ENCODE measurements at regions not wholly inside any gene's neighbourhood (a gene's known extent, or its start where the extent isn't known, plus 50 kb on each side); places are given as distances from the start of the nearest gene placed in this dataset.

DNA sequence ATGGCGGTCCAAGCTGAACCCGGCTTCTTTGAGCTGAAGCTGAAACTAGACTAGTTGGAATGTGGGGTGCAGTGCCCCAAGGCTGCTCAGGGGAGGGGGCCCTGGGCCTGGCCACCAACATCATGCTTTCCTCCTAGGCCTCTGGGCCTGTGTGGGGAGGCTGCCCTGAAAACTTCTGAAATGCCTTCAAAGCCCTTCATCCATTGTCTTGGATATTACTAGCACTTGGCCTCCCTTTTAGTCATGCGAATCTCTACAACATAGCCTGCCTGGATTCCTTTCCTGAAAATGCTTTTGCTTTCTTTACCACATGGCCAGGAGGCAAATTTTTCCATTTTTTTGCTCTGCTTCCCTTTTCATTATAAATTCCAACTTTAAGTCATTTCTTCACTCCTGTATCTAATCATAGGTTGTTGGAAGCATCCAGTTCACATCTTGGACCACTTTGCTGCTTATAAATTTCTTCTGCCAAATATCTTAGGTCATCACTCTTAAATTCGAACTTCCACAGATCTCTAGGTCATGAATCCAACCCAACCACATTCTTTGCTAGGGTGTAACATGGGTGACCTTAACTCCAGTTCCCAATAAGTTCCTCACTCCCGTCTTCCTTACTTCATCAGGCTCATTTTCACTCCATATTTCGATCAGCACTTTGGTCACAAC lies 103.4 kb downstream of the DDIT4L start:
- no peaks in the 10 kb centered on the region for H3K9me3 ChIP-seq
- no peak for DNase-seq
- in situ Hi-C loops (cut with MboI; ENCODE audit: low pct_ligation_motif_present in 1 of 4, low pct_unique_long_range_greater_than_20kb in 1 of 4, low sequenced_read_pairs in 3 of 4): no loop called here
- no peak overlapping the region for H3K27ac ChIP-seq
- H3K36me3 ChIP-seq: no peaks in the 10 kb centered on the region
- H3K4me1 ChIP-seq: no peaks in the 10 kb centered on the region
- H3K4me3 ChIP-seq: no peak overlapping the region
- no peak for TF ChIP-seq EP300 (IDR thresholded peaks at IDR 0.05; ENCODE audit: low read depth)
- TF ChIP-seq, protein P1, sequence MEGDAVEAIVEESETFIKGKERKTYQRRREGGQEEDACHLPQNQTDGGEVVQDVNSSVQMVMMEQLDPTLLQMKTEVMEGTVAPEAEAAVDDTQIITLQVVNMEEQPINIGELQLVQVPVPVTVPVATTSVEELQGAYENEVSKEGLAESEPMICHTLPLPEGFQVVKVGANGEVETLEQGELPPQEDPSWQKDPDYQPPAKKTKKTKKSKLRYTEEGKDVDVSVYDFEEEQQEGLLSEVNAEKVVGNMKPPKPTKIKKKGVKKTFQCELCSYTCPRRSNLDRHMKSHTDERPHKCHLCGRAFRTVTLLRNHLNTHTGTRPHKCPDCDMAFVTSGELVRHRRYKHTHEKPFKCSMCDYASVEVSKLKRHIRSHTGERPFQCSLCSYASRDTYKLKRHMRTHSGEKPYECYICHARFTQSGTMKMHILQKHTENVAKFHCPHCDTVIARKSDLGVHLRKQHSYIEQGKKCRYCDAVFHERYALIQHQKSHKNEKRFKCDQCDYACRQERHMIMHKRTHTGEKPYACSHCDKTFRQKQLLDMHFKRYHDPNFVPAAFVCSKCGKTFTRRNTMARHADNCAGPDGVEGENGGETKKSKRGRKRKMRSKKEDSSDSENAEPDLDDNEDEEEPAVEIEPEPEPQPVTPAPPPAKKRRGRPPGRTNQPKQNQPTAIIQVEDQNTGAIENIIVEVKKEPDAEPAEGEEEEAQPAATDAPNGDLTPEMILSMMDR (IDR thresholded peaks at IDR 0.05): no peak
- no peak for TF ChIP-seq POLR2A (IDR thresholded peaks at IDR 0.05)
- WGBS, 2 donors (ENCODE audit: low coverage in 1 of 2): 58 to 84% methylated on average over 4 to 6 of the region's 6 CpGs
- intact Hi-C loops (cut with DNase I; ENCODE audit: low total_unique reads): no loop called here
- H3K27me3 ChIP-seq: no peaks in the 10 kb centered on the region

DNA sequence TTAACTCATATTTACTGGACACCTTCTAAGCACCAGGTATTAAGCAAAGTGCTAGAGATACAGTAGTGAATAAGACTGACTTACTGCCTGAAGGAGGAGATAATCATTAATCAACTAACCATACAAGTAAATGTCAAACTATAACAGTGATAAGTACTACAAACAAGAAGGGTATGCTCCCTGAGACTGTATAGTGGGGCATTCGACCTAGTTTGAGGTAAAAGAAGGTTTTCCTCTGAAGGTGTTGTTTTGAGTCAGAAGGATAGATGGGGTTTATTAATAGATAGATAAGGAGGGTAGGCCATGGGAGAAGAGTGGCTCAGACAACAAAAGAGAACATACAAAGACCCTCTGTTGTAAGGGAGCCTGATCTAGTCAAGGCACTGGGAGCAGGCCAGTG lies 105.4 kb downstream of the DDIT4L start:
- Histone ChIP-seq H3K27ac (no peak overlapping the region), H3K4me3 (no peak overlapping the region), H3K36me3 (no peaks in the 10 kb centered on the region), H3K4me1 (no peaks in the 10 kb centered on the region), H3K9me3 (no peaks in the 10 kb centered on the region), H3K27me3 (no peaks in the 10 kb centered on the region)
- DNase-seq: no peak
- in situ Hi-C loops (cut with MboI; ENCODE audit: low pct_ligation_motif_present in 1 of 4, low pct_unique_long_range_greater_than_20kb in 1 of 4, low sequenced_read_pairs in 3 of 4) (no loop called here), intact Hi-C loops (cut with DNase I; ENCODE audit: low total_unique reads) (no loop called here)
- TF ChIP-seq EP300 (IDR thresholded peaks at IDR 0.05; ENCODE audit: low read depth) (no peak), POLR2A (IDR thresholded peaks at IDR 0.05) (no peak), POLR2AphosphoS5 (IDR thresholded peaks at IDR 0.05) (no peak)
- WGBS, 2 donors (ENCODE audit: low coverage in 1 of 2): 48 to 56% methylated on average over 1 of the region's 1 CpG

DNA sequence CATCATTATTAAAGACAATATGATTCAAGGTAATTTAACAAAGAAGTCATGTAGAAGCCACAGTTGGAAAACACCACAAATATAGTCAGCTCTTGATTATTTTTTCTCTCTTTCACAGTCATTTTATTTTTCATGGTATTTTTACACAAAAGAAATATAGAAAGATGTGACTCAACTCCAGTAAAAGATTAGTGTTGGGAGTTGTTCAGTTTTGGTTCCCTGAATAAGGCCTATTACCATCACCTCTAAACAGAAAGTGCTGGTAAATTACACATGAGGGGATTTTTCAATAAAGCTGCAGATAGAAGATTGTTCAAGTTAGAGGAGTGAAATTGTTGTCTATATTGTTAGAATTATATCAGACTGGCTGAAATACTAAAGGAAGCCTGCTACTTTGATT lies 107.0 kb downstream of the DDIT4L start:
- intact Hi-C loops (cut with DNase I; ENCODE audit: low total_unique reads) (no loop called here), in situ Hi-C loops (cut with MboI; ENCODE audit: low pct_ligation_motif_present in 1 of 4, low pct_unique_long_range_greater_than_20kb in 1 of 4, low sequenced_read_pairs in 3 of 4) (no loop called here)
- no peak for DNase-seq
- Histone ChIP-seq H3K9me3 (no peaks in the 10 kb centered on the region), H3K4me3 (no peak overlapping the region), H3K27me3 (no peaks in the 10 kb centered on the region), H3K27ac (no peak overlapping the region), H3K36me3 (no peaks in the 10 kb centered on the region), H3K4me1 (no peaks in the 10 kb centered on the region)
- no peak for TF ChIP-seq EP300 (IDR thresholded peaks at IDR 0.05; ENCODE audit: low read depth)
- no peak for TF ChIP-seq POLR2AphosphoS5 (IDR thresholded peaks at IDR 0.05)
- TF ChIP-seq POLR2A (IDR thresholded peaks at IDR 0.05): no peak
- TF ChIP-seq, protein P1 (IDR thresholded peaks at IDR 0.05): no peak

DNA sequence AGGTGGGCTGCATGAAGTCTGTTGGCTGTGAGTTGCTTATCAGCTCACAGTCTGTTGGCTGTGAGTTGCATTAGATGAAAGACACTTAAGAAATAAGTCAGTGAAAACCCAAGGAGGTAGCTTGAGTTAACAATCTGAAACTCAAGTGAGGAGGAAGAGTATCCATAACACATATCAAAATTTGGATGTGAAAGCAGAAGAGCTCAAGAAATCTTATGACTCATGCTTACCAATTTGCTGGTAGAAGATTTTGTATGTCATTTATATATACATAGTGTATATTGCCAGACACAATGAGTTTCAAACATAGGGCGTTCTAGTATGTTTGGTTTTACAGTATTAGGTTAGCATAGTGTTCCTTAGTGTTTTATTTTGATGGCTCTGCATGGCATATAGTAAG lies 107.4 kb downstream of the DDIT4L start:
- WGBS, 2 donors (ENCODE audit: low coverage in 1 of 2): 64 to 72% methylated on average over 1 of the region's 1 CpG
- intact Hi-C loops (cut with DNase I; ENCODE audit: low total_unique reads): no loop called here
- Histone ChIP-seq H3K36me3 (no peaks in the 10 kb centered on the region), H3K27me3 (no peaks in the 10 kb centered on the region), H3K4me3 (no peak overlapping the region), H3K4me1 (no peaks in the 10 kb centered on the region), H3K9me3 (no peaks in the 10 kb centered on the region), H3K27ac (no peak overlapping the region)
- no peak for DNase-seq
- TF ChIP-seq, protein P1 (IDR thresholded peaks at IDR 0.05): no peak
- TF ChIP-seq EP300 (IDR thresholded peaks at IDR 0.05; ENCODE audit: low read depth) (no peak), POLR2AphosphoS5 (IDR thresholded peaks at IDR 0.05) (no peak), POLR2A (IDR thresholded peaks at IDR 0.05) (no peak)
- in situ Hi-C loops (cut with MboI; ENCODE audit: low pct_ligation_motif_present in 1 of 4, low pct_unique_long_range_greater_than_20kb in 1 of 4, low sequenced_read_pairs in 3 of 4): no loop called here

DNA sequence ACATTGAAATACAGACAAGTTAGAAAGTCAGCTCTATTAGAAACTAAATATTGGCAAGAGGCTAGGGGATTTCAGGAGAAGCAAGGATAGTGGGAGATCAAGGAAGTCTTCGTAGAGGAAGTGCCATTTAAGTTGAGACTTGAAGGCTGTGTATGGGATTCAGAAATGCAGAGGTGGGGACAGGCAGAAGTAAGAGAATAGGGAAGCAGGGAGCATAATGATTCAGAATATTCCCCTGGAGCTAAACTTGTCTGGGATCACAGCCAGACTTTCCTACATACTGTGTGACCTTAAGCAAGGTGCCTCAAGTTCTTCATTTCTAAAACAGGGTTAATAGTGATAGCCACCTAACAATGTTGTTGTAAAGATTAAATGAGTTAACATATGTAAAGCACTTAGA lies 108.8 kb downstream of the DDIT4L start:
- Histone ChIP-seq H3K4me3 (no peak overlapping the region), H3K9me3 (no peaks in the 10 kb centered on the region), H3K36me3 (no peaks in the 10 kb centered on the region), H3K4me1 (no peaks in the 10 kb centered on the region), H3K27ac (no peak overlapping the region), H3K27me3 (no peaks in the 10 kb centered on the region)
- intact Hi-C loops (cut with DNase I; ENCODE audit: low total_unique reads): no loop called here
- 60% methylated on average over 1 of the region's 1 CpG for WGBS, 2 donors (ENCODE audit: low coverage in 1 of 2)
- in situ Hi-C loops (cut with MboI; ENCODE audit: low pct_ligation_motif_present in 1 of 4, low pct_unique_long_range_greater_than_20kb in 1 of 4, low sequenced_read_pairs in 3 of 4): no loop called here
- TF ChIP-seq POLR2A (IDR thresholded peaks at IDR 0.05): no peak
- TF ChIP-seq POLR2AphosphoS5 (IDR thresholded peaks at IDR 0.05): no peak
- TF ChIP-seq, protein P1 (IDR thresholded peaks at IDR 0.05): no peak
- TF ChIP-seq EP300 (IDR thresholded peaks at IDR 0.05; ENCODE audit: low read depth): no peak
- DNase-seq: no peak
